GOT3 (cell line): ENCODE measurements at regions not wholly inside any gene's neighbourhood (a gene's known extent, or its start where the extent isn't known, plus 50 kb on each side); places are given as distances from the start of the nearest gene placed in this dataset.
"Not testable (repeated sequence)": the region's sequence is repeated elsewhere in the genome, so short reads cannot be mapped to it uniquely, and the experiment has no call there.

Source experiments
- DNase-seq: peaks from one replicate; lab custom pipeline; 2025; ENCODE audit warnings: mixed read lengths; lab: John Stamatoyannopoulos, UW

DNA sequence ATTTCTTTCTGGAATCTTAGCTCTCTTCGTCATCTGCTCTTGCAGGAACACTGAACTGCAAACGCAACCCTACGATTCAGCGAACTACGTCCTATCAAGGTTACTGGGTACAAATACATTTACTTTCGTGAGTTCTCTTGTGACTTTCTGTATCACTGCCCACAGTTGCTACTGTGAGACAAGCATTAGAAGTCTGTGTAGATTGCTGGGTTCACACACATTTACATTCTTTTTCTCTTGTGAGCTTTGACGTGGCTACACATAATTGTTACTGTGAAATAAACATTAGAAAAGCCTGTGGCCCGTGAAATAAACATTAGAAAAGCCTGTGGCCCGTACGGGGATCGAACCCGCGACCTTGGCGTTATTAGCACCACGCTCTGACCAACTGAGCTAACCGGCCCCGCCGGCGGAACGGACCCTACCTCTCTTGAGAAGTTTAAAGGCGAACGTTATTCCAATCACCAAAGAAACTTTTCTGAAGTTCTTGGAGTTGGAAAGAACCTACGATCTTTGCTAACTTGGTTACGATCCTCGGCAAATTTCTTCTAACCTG, 61.2 kb upstream of the ZNF322 start:
- DNase-seq = not testable (repeated sequence)

DNA sequence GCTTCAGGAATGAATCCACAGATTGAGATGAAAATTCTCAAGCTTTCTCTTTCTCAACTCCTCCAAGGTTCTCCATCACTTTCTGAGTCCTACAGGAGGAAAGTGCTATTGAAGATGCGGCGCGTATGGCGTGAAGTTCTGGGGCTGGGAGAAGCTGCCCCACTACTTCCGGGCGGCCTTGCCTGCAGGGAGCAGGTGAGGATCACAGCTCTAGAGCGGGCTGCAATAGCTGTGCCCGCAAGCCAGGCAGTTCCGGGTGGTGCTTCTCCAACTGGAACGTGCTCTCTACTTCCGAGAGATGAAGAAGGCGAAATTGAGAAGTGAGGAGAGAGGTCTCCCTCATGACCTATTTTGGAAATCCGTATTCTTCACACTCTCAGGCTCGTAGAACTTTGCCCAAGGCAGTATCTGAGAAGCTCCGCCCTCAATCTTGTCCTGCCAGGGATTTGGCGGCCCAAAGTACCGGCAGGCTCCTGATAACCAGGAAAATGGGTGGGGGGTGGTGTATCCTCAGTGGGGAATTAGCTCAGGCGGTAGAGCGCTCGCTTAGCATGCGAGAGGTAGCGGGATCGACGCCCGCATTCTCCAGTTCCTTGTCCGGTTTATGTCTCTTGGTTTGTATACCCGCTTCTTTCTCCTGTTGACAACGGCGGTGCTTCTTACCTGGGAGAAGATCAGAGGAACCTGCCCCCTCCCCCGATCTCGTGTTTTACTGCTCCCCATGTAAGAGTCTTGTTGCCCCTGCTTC, 70.6 kb upstream of the ZNF322 start:
- DNase-seq = not testable (repeated sequence)

DNA sequence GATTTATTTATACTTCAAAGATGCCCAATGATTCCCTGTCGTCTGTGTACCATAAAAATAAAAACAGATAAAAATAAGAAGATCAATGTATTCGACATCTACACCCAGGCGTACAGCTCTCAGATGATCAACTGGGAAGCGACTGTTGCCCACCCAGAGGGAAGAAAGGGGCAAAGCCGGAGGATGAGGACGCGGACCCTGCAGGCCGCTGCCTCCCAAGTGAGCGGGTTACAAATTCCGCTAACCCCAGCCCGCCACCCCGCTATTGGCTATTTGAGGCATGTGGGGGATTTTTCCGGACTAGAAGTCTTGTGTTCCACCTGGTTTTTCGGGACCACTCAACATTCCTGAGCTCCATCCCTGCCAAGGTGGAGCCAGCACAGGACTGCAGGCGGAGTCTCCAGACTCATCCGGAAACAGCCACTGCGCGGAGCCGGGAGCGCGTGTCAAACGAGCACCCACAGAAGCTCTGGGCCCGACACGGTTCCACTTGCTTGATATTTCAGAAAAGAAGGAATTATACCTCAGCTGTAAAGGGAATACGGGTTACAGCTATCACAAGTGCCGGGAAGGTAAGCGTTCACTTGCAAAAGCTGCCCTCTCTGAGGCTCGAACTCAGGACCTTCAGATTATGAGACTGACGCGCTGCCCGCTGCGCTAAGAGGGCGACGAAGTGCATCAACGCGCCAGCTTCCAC, 75.4 kb upstream of the ZNF322 start:
- not testable (repeated sequence) for DNase-seq

DNA sequence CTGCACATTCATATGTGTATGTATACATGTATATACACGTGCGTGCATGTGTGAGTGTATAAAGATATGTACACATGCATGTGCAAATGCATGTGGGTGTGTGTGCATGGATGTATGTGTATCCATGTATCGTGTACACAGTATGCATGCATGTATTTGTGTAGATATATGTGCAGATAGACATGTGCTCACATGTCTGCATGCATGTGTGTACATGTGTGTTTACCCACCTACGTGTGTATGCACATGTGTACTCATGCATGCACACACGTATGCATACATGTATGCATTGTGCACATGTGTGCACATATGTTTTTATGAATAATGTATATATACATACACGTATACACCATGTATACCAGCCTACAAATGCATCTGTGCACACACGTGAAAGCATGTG, 80.3 kb upstream of the ZNF322 start:
- no peak for DNase-seq

DNA sequence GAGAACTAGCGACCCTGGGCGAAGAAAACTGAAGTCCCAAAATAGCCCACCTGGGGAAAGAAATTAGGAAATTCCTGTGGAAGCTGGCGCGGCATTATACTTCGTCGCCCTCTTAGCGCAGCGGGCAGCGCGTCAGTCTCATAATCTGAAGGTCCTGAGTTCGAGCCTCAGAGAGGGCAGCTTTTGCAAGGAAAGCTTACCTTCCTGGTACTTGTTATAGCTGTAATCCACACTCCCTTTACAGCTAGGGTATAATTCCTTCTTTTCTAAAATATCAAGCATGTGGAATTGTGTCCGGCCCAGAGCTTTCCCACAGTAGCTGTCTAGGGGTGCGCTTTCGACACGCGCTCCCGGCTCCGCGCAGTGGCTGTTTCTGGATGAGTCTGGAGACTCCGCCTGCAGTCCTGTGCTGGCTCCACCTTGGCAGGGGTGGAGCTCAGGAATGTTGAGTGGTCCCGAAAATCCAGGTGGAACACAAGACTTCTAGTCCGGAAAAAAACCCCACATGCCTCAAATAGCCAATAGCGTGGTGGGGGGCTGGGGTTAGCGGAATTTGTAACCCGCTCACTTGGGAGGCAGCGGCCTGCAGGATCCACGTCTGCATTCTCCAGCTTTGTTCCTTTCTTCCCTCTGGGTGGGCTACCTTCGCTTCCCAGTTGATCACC, 83.7 kb upstream of the ZNF322 start:
- no peak for DNase-seq

DNA sequence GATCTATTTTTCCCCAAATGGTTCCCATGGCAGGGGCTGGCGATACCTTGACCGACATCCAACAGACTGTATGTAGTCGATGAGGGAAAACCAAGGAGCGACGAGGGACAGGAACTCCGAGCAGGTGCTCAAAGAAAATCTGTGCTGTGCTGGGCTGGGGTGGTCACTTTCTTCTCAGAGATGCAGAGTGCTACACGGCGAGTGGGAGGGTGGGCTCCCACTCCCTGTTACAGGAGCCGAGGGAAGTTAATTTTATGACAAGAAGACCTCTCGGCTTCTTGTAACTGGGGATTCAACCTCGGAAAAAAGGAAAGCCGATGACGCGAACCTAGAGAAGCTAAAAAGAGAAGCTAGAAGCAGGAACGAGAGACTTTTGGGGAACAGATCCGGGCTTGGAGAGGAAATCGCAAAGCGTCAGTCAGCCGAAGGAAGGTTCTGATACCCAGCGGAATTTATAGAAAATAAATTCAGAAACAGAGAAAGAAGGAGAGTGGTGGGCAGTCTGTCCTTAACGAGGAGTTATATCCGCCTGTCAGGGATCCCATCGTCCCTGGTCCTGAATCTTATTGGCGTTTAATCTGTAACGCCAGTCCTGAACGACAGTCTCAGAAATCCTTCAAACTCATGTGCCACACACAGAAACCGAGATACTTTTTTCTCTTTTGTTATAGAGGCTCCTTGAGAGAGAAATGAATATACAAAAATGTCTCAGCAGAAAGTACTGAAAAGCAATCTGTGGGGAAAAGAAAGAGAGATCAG, 84.6 kb upstream of the ZNF322 start:
- no peak for DNase-seq

DNA sequence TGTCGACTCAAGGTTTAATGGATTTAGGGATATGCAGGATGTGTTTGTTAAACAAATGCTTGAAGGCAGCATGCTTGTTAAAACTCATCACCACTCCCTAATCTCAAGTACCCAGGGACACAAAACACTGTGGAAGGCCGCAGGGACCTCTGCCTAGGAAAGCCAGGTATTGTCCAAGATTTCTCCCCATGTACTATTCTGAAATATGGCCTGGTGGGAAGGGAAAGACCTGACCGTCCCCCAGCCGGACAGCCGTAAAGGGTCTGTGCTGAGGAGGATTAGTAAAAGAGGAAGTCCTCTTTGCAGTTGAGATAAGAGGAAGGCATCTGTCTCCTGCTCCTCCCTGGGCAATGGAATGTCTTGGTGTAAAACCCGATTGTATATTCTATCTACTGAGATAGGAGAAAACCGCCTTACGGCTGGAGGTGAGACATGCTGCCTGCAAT, 85.3 kb upstream of the ZNF322 start:
- not testable (repeated sequence) for DNase-seq

DNA sequence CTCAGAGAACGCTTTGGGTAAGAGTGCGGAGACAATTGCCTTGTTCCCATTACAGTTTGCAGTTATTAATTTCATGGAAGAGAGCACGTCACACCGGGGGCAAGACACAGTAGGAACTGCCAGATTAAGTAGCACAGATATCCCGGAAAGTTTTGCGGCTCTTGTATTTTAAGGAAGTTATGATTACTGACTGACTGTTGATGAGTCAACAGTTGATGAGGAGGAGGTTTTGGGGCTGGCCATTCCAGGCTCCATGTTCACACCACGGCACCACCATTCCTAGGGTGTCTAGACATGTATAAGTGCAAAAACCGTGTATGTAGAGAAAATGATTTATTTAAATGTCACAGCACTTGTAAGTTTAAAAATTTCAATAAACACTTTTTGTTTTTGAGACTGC, 86.4 kb upstream of the ZNF322 start:
- DNase-seq = not testable (repeated sequence)

DNA sequence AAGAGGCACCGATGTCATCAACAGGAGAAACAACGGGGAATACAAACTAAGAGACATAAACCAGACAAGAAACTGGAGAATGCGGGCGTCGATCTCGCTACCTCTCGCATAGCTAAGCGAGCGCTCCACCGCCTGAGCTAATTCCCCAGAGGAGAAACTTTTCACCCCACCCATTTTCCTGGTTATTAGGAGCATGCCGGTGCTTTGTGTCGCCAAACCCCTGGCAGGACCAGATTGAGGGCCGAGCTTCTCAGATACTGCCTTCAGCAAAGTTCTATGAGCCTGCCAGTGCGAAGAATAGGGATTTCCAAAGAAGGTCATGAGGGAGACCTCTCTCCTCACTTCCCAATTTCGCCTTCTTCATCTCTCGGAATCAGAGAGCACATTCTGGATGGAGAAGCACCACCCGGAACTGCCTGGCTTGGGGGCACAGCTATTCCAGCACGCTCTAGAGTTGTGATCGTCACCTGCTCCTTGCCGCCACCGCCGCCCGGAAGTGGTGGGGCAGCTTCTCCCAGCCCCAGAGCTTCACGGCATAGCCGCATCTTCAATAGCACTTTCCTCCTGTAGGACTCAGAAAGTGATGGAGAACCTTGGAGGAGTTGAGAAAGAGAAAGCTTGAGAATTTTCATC, 89.7 kb upstream of the ZNF322 start:
- DNase-seq = not testable (repeated sequence)

DNA sequence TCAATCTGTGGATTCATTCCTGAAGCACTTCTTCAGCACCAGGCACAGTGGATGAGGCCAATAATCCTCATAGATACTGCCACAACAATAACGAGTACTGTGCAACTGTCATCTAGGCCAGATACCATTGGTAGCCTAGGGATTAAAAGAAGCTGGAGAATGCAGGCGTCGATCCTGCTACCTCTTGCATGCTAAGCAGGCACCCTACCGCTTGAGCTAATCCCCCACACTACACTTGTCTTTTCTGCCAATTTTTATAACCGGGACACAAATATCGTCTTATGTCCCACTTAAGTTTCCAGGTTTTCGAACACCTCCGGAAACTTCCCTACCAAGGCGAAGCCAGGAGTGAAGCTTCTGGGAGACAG, 90.2 kb upstream of the ZNF322 start:
- DNase-seq = not testable (repeated sequence)

DNA sequence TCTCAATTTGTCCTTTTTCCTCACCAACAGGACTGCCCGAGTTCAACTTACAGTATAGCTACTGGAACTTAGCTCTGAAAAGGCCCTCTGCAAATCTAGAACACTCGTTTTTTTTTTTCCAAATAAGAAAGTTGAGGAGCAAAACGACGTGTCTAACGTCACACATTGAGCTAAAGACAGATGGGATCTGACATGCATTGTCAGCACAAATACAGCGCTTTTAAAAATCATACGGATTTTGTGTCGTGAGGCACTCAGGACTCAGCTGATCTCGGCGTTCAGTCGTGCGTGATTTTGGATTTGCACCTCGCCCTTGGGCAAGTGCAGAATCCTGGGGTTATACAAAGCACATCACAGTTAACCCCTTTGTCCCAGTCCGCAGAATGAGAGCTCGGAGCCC, 94.7 kb upstream of the ZNF322 start:
- no peak for DNase-seq

DNA sequence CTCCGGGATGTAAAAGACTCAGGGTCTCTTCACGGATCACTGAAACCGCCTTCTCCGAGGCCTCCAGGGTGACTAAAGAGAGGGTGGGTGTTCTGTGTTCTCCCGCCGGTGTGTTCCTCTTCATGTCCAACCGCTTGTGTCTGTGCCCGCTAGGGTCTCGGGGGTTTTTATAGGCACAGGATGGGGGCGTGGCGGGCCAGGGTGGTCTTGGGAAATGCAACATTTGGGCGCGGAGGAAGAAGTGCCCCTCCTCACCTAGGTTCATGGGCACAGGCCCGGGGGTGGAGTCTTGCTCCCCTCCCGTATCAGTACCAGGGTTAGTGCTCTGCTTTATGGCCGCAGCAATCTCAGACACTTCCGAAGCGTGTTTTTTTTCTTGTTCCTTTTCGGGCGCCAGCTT, 95.3 kb upstream of the ZNF322 start:
- not testable (repeated sequence) for DNase-seq

DNA sequence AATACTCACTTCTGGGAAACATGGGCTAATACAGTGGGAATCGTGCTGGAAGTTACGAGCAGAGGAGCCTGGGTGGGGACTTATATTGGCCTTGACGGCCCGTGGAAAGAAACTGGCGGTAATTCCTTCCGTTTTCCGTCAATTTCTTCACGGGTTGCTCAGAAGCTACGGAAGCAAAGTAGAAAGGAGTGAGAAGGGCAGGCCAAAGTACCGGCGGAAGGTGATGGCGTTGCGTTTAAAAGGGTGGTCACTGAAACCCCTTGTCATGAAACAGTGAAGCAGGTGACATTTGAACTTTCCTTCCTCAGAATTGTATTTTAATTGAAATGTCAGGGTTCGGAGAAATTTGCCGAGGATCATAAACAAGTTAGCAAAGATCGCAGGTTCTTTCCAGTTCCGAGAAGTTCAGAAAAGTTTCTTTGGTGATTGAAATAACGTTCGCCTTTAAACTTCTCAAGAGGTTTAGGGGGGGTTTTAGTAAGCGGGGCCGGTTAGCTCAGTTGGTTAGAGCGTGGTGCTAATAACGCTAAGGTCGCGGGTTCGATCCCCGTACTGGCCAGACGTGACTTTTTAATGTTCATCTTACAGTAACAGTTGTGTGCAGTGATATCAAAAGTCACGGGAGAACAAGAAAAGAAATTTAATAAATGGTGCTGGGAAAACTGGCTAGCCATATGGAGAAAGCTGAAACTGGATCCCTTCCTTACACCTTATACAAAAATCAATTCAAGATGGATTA, 96.7 kb upstream of the ZNF322 start:
- DNase-seq = not testable (repeated sequence)

DNA sequence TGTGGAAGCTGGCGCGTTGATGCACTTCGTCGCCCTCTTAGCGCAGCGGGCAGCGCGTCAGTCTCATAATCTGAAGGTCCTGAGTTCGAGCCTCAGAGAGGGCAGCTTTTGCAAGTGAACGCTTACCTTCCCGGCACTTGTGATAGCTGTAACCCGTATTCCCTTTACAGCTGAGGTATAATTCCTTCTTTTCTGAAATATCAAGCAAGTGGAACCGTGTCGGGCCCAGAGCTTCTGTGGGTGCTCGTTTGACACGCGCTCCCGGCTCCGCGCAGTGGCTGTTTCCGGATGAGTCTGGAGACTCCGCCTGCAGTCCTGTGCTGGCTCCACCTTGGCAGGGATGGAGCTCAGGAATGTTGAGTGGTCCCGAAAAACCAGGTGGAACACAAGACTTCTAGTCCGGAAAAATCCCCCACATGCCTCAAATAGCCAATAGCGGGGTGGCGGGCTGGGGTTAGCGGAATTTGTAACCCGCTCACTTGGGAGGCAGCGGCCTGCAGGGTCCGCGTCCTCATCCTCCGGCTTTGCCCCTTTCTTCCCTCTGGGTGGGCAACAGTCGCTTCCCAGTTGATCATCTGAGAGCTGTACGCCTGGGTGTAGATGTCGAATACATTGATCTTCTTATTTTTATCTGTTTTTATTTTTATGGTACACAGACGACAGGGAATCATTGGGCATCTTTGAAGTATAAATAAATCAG, 106.8 kb upstream of the ZNF322 start:
- DNase-seq = not testable (repeated sequence)

DNA sequence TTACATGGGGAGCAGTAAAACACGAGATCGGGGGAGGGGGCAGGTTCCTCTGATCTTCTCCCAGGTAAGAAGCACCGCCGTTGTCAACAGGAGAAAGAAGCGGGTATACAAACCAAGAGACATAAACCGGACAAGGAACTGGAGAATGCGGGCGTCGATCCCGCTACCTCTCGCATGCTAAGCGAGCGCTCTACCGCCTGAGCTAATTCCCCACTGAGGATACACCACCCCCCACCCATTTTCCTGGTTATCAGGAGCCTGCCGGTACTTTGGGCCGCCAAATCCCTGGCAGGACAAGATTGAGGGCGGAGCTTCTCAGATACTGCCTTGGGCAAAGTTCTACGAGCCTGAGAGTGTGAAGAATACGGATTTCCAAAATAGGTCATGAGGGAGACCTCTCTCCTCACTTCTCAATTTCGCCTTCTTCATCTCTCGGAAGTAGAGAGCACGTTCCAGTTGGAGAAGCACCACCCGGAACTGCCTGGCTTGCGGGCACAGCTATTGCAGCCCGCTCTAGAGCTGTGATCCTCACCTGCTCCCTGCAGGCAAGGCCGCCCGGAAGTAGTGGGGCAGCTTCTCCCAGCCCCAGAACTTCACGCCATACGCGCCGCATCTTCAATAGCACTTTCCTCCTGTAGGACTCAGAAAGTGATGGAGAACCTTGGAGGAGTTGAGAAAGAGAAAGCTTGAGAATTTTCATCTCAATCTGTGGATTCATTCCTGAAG, 111.6 kb upstream of the ZNF322 start:
- DNase-seq = not testable (repeated sequence)

DNA sequence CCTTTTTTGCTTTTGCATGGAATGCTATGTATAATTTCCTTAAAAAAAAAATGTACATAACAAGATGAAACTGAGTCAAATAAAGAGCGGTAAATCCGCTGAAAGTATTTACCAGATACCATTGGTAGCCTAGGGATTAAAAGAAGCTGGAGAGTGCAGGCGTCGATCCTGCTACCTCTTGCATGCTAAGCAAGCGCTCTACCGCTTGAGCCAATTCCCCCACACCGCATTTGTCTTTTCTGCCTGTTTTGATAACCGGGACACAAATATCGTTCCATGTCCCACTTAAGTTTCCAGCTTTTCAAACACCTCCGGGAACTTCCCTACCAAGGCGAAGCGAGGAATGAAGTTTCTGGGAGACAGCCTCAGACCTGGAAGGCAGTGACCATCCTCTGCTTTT, 113.9 kb upstream of the ZNF322 start:
- not testable (repeated sequence) for DNase-seq

DNA sequence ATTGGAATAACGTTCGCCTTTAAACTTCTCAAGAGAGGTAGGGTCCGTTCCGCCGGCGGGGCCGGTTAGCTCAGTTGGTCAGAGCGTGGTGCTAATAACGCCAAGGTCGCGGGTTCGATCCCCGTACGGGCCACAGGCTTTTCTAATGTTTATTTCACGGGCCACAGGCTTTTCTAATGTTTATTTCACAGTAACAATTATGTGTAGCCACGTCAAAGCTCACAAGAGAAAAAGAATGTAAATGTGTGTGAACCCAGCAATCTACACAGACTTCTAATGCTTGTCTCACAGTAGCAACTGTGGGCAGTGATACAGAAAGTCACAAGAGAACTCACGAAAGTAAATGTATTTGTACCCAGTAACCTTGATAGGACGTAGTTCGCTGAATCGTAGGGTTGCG, 121.0 kb upstream of the ZNF322 start:
- DNase-seq = not testable (repeated sequence)

DNA sequence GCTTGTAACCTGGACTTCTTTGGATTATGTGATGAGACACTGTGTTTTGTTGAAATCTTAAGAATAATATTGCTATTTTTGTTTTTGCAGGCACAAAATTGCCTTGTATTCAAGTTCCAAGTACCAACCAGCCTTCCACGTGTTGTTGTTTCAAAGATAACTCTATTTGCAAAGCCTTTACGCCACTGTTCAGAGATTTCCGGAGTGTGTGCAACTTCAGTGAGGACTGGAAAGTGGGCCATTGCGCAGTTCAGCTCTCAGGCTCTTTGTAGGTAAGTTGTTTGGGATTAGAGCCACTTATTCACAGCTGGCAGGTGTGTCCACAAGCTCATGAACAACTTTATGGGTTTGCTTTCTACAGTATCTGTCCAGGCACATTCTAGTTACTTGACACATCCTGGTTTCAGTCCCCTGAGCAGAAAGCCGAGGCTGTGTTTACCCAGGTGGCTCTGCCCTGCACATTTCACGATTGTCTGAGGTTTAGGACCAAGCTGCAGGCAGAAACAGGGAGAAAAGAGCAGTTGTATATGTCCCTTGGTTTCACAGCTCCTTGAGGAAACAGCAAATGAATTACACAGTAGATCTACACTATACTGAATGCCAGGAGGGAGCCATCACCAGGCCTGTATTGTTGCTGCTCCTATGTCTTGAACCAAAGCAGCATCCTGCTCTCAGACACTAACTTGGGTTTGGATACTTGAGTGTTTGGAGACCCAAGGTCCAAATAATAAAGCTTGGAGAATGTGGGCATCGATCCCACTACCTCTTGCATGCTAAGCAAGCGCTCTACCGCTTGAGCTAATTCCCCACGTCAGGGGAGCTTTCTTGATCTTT, 136.1 kb upstream of the ZNF322 start:
- DNase-seq = not testable (repeated sequence)
